Activated T-cell treated with anti-CD3 and anti-CD28 coated beads, Interleukin-2, amount 50 U/mL, for 72 hours (primary cell): ENCODE measurements at regions not wholly inside any gene's neighbourhood (a gene's known extent, or its start where the extent isn't known, plus 50 kb on each side); places are given as distances from the start of the nearest gene placed in this dataset.
"Not testable (repeated sequence)": the region's sequence is repeated elsewhere in the genome, so short reads cannot be mapped to it uniquely, and the experiment has no call there.

Source experiments
- ATAC-seq, 2 donors: fragments of 150-1000 bp; cut with Tn5 transposase; replicated peaks in 1 of 2; 2 replicates each; pipeline ENCODE4 v1.10.0; 2021; ENCODE audit warnings: moderate library complexity in 2 of 2, mild to moderate bottlenecking in 1 of 2
- DNase-seq, 2 donors: peaks; one replicate each; pipeline ENCODE4 v3.0.0; 2021 to 2022; ENCODE audit warnings: mixed read lengths in 1 of 2
- H3K27ac Mint-ChIP-seq: one replicate; pipeline ENCODE4 v1.8.0; 2022; ENCODE audit warnings: mild to moderate bottlenecking, moderate library complexity, mixed read lengths
- H3K27me3 Mint-ChIP-seq: one replicate; pipeline ENCODE4 v1.8.0; 2022; ENCODE audit warnings: low read depth, mixed read lengths
- H3K36me3 Mint-ChIP-seq, 2 donors: one replicate each; pipeline ENCODE4 v1.8.0; 2022; ENCODE audit warnings: mixed read lengths in 2 of 2, mild to moderate bottlenecking in 1 of 2; ENCODE audit not compliant: insufficient read depth in 2 of 2
- H3K4me1 Mint-ChIP-seq: one replicate; pipeline ENCODE4 v1.8.0; 2022; ENCODE audit warnings: low read depth, mixed read lengths
- H3K4me3 Mint-ChIP-seq, 2 donors: one replicate each; pipeline ENCODE4 v1.8.0; 2022; ENCODE audit warnings: mild to moderate bottlenecking in 2 of 2, mixed read lengths in 2 of 2, moderate library complexity in 2 of 2
- H3K9me3 Mint-ChIP-seq, 2 donors: one replicate each; pipeline ENCODE4 v1.8.0; 2022; ENCODE audit warnings: mixed read lengths in 2 of 2

DNA sequence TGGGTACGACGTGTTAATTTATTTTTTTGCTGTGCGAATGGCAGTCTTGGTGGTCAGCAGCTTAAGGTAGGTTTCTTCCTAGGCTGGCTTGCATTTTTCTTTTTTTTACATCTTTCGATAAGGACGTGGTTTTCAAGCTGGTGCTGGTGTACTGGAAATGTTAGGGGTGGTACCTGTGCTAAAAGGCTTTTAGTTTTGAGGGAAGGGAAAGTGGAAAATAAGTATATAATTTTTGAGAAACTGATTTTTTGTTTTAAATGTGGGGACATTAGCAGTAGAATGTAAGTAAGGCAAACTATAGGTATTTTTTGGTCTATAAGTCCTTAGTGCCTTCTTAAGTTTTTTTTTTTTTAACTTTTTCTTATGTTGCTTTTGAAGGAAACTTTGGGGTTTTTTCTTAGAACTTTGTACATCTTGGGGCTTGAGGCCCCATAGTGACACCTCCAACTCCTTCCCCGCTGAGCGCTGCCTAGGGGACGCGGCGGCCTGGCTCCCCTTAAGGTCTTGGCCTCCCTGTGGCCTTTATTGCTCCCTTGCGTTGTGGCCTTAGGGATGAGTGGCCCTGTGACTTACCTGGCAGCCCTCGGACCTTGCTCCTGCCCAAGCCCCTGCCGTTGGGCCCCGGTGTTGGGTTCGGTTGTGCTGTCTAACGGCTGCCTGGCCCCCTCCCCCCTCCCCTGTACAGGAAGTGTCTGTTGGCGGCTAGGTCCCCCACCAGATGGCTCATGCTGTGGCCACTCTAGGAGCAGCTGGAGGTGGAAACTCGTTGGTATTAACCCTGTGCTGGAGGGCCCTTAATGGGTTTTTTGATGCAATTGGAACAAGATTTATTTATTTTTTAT lies 88.0 kb upstream of the RPRML start:
- no peaks in the 10 kb centered on the region for H3K9me3 Mint-ChIP-seq
- peaks cover 0 to 10% of the 10 kb centered on the region in 2 donors for H3K36me3 Mint-ChIP-seq
- ATAC-seq, result peak; percentile 100
- peak overlapping the region; percentile 93 to 97 for H3K4me3 Mint-ChIP-seq
- H3K4me1 Mint-ChIP-seq, result peaks cover 19% of the 10 kb centered on the region
- no peaks in the 10 kb centered on the region for H3K27me3 Mint-ChIP-seq
- DNase-seq, result peak; percentile 74 to 83
- peak overlapping the region; percentile 99 for H3K27ac Mint-ChIP-seq

DNA sequence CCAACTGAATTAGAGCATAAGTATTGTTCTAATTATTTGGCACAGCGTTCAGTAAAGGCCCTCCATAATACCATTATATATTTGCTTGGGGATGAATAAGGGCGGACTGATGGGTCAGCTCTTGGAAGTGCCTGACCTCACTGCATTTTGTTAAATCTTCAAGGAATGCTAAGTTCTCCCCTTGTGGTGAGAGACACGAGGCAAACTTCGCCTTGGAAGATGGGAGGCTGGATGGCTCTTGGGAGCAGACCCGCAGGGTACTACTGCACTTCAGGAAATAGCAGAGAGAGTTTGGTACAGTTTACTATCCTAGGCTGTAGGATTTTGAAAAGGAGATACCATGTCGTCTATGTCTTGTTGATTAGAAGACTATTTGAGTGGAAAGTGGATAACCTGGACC lies 87.0 kb upstream of the RPRML start:
- Mint-ChIP-seq H3K27ac (peak overlapping the region; percentile 99), H3K27me3 (no peaks in the 10 kb centered on the region)
- ATAC-seq, result no peak

DNA sequence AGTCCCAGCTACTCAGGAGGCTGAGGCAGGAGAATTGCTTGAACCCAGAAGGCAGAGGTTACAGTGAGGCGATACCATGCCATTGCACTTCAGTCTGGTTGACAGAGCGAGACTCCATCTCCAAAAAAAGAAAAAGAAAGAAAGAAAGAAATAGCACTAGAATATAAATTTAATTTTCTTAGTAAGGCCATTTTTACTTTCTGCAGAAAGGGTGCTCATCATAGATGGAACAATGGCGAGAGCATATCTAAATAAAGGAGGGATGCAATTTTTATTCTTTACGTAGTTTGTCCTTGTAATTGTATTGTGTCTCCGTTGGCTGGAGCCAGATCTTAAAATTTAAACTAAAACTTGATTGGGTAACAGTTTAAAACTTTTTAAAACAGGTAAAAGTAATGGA lies 85.6 kb upstream of the RPRML start:
- H3K27ac Mint-ChIP-seq, result no peak overlapping the region
- no peak for ATAC-seq
- H3K9me3 Mint-ChIP-seq, result no peaks in the 10 kb centered on the region
- H3K4me1 Mint-ChIP-seq, result peaks cover 19% of the 10 kb centered on the region
- DNase-seq, result no peak
- H3K4me3 Mint-ChIP-seq, result no peak overlapping the region
- H3K27me3 Mint-ChIP-seq, result no peaks in the 10 kb centered on the region
- peaks cover 0 to 10% of the 10 kb centered on the region in 2 donors for H3K36me3 Mint-ChIP-seq

More for the DNA sequence above, 87.0 kb upstream of the RPRML start:
- H3K9me3 Mint-ChIP-seq, result no peaks in the 10 kb centered on the region
- peaks cover 0 to 10% of the 10 kb centered on the region in 2 donors for H3K36me3 Mint-ChIP-seq
- peaks cover 19% of the 10 kb centered on the region for H3K4me1 Mint-ChIP-seq
- no peak for DNase-seq
- peak overlapping the region; percentile 93 to 97 for H3K4me3 Mint-ChIP-seq

DNA sequence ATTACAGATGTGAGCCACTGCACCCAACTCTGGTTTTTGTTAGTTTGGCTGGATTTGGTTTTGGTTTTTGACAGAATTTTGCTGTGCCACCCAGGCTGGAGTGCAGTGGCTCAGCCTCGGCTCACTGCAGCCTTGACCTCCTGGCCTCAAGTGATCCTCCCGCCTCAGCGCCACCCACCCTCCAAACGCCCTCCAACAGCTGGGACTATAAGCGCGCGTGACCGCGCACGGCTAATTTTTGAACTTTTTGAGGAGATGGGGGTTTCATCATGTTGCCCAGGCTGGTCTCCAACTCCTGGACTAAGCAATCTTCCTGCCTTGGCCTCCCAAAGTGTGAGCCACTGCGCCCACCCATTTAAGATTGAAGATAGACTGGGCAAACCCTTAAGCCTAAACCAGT lies 84.4 kb upstream of the RPRML start:
- no peak overlapping the region for H3K4me3 Mint-ChIP-seq
- H3K27me3 Mint-ChIP-seq, result no peaks in the 10 kb centered on the region
- H3K9me3 Mint-ChIP-seq, result no peaks in the 10 kb centered on the region
- ATAC-seq, result no peak
- no peak for DNase-seq
- H3K36me3 Mint-ChIP-seq, result peaks cover 0 to 10% of the 10 kb centered on the region in 2 donors
- peaks cover 23% of the 10 kb centered on the region for H3K4me1 Mint-ChIP-seq
- H3K27ac Mint-ChIP-seq, result no peak overlapping the region

DNA sequence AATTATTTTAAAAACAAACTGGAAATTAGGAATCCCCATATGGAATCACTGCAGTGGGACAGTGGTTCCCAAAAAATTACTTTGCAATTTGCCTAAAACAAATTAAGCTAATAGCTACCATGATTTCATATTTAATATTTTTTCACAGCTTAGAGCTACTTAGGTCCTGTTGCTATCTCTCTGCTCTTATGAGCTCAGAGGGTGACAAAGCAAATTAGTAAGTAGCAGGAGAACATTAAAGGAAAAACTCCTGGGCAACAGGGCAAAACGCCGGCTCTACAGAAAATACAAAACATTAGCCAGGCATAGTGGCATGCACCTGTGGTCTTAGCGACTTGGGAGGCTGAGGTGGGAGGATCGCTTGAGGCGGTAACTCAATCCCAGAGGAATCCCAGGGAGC lies 83.8 kb upstream of the RPRML start:
- not testable (repeated sequence) for H3K27me3 Mint-ChIP-seq, H3K36me3 Mint-ChIP-seq, H3K9me3 Mint-ChIP-seq, ATAC-seq, H3K27ac Mint-ChIP-seq, DNase-seq, H3K4me3 Mint-ChIP-seq
- peaks cover 19% of the 10 kb centered on the region for H3K4me1 Mint-ChIP-seq

DNA sequence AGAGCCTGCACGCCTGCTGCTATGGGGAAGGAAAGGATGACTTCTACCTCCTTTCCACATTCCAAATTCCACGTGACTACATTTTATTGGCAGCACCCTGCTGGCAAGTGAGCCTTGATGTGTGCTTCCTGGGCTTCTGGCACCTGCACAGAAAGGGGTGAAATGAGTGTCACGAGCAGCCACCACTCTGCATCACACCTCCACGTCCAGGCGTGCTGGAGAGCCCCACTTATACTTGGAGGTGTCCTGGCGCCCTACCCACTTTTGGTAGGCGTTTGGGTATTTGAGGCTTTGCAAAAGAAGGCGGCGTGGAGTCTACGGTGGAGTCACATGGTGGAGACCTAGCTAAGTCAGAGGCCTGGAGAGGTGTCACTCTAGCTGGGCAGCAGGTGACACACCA lies 81.0 kb upstream of the RPRML start:
- not testable (repeated sequence) for ATAC-seq, H3K27me3 Mint-ChIP-seq, H3K9me3 Mint-ChIP-seq, H3K27ac Mint-ChIP-seq, H3K4me3 Mint-ChIP-seq, H3K4me1 Mint-ChIP-seq, DNase-seq
- peaks cover 0 to 13% of the 10 kb centered on the region in 2 donors for H3K36me3 Mint-ChIP-seq

DNA sequence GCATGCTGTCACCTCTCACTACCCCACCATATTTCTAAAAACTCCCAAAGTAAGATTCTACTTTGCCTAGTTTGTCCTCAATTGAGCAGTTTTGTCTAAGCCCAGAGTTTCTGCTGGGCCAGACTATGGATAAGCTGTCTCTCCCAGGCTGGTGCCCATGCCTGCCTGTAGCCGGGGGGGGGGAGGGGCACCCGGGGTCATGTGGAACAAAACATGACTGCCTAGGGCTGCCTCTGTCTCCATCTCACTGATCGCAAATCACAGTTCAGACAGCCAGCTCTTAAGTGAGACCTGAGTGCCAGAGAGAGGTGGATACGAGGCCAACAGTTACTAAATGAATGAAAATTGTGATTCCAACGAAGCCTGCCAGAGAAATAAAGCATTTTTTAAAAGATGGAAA lies 78.8 kb upstream of the RPRML start:
- H3K27me3 Mint-ChIP-seq, result no peaks in the 10 kb centered on the region
- no peak for DNase-seq
- ATAC-seq, result no peak
- no peak overlapping the region for H3K4me3 Mint-ChIP-seq
- H3K27ac Mint-ChIP-seq, result no peak overlapping the region
- peaks cover 0 to 14% of the 10 kb centered on the region in 2 donors for H3K36me3 Mint-ChIP-seq
- peaks cover 5% of the 10 kb centered on the region for H3K4me1 Mint-ChIP-seq
- no peaks in the 10 kb centered on the region for H3K9me3 Mint-ChIP-seq

DNA sequence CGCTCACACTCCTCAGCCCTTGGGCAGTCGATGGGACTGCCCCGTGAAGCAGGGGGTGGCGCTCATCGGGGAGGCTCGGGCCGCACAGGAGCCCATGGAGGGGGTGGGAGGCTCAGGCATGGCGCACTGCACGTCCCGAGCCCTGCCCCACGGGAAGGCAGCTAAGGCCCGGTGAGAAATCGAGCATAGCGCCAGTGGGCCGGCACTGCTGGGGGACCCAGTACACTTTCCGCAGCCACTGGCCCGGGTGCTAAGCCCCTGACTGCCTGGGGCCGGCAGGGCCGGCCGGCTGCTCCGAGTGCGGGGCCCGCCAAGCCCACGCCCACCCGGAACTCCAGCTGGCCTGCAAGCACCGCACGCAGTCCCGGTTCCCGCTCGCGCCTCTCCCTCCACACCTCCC lies 78.2 kb upstream of the RPRML start:
- H3K36me3 Mint-ChIP-seq, result peaks cover 0 to 15% of the 10 kb centered on the region in 2 donors
- not testable (repeated sequence) for H3K27me3 Mint-ChIP-seq, DNase-seq, H3K27ac Mint-ChIP-seq, ATAC-seq, H3K4me1 Mint-ChIP-seq, H3K9me3 Mint-ChIP-seq, H3K4me3 Mint-ChIP-seq

DNA sequence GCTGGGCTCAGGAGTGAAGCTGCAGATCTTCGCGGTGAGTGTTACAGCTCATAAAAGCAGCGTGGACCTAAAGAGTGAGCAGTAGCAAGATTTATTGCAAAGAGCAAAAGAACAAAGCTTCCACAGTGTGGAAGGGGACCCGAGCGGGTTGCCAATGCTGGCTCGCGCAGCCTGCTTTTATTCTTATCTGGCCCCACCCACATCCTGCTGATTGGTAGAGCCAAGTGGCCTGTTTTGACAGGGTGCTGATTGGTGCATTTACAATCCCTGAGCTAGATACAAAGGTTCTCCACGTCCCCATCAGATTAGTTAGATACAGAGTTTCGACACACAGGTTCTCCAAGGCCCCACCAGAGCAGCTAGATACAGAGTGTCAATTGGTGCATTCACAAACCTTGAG lies 77.6 kb upstream of the RPRML start:
- H3K4me1 Mint-ChIP-seq, H3K27ac Mint-ChIP-seq, ATAC-seq, DNase-seq, H3K9me3 Mint-ChIP-seq, H3K27me3 Mint-ChIP-seq, H3K4me3 Mint-ChIP-seq: not testable (repeated sequence)
- H3K36me3 Mint-ChIP-seq, result peaks cover 0 to 16% of the 10 kb centered on the region in 2 donors
